Activated T-cell treated with anti-CD3 and anti-CD28 coated beads, Interleukin-2, amount 50 U/mL, for 72 hours (primary cell): ENCODE measurements at regions not wholly inside any gene's neighbourhood (a gene's known extent, or its start where the extent isn't known, plus 50 kb on each side); places are given as distances from the start of the nearest gene placed in this dataset.
"Not testable (repeated sequence)": the region's sequence is repeated elsewhere in the genome, so short reads cannot be mapped to it uniquely, and the experiment has no call there.

Experiments
- ATAC-seq, 2 donors: fragments of 150-1000 bp; cut with Tn5 transposase; replicated peaks in 1 of 2; 2 replicates each; pipeline ENCODE4 v1.10.0; 2021; ENCODE audit warnings: moderate library complexity in 2 of 2, mild to moderate bottlenecking in 1 of 2
- DNase-seq, 2 donors: peaks; one replicate each; pipeline ENCODE4 v3.0.0; 2021 to 2022; ENCODE audit warnings: mixed read lengths in 1 of 2
- H3K27ac Mint-ChIP-seq: one replicate; pipeline ENCODE4 v1.8.0; 2022; ENCODE audit warnings: mild to moderate bottlenecking, moderate library complexity, mixed read lengths
- H3K27me3 Mint-ChIP-seq: one replicate; pipeline ENCODE4 v1.8.0; 2022; ENCODE audit warnings: low read depth, mixed read lengths
- H3K36me3 Mint-ChIP-seq, 2 donors: one replicate each; pipeline ENCODE4 v1.8.0; 2022; ENCODE audit warnings: mixed read lengths in 2 of 2, mild to moderate bottlenecking in 1 of 2; ENCODE audit not compliant: insufficient read depth in 2 of 2
- H3K4me1 Mint-ChIP-seq: one replicate; pipeline ENCODE4 v1.8.0; 2022; ENCODE audit warnings: low read depth, mixed read lengths
- H3K4me3 Mint-ChIP-seq, 2 donors: one replicate each; pipeline ENCODE4 v1.8.0; 2022; ENCODE audit warnings: mild to moderate bottlenecking in 2 of 2, mixed read lengths in 2 of 2, moderate library complexity in 2 of 2
- H3K9me3 Mint-ChIP-seq, 2 donors: one replicate each; pipeline ENCODE4 v1.8.0; 2022; ENCODE audit warnings: mixed read lengths in 2 of 2

DNA sequence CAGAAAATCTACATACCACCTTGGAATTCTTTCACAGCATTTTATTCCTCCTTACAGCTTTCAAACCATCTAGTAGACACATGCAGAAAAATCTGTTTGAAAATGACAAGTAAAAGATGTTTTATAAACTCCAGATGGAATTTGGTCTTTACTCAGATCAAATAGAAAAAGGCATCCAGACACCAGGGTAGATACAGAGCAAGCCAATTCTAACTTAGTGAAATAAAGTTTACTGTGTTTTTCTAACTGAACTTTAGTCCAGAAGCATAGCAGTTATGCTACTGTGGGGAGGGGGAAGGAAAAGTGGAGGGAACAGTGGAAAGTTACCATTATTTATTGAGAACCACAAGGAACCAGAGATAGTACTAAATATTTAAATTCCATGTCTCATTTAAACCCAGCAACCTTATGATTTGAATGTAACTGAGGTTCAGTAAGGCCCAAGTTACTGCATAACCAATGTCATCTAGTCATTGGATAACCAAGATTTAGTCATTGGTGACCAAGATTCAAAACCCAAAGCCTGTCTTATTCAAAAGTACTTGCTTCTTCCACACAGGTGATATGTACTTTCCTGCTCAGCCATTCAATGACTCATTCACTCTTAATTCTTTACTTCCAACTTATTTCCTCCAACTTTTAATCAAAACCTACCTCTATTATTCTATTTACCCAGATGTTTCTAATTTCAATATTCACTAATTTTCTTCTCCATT lies 57.7 kb downstream of the RAD51AP2 start:
- no peak overlapping the region for H3K27ac Mint-ChIP-seq
- no peak overlapping the region for H3K4me3 Mint-ChIP-seq
- H3K27me3 Mint-ChIP-seq = no peaks in the 10 kb centered on the region
- no peaks in the 10 kb centered on the region for H3K36me3 Mint-ChIP-seq
- DNase-seq = no peak
- H3K4me1 Mint-ChIP-seq = no peaks in the 10 kb centered on the region
- H3K9me3 Mint-ChIP-seq = peaks cover 5 to 8% of the 10 kb centered on the region in 2 donors
- ATAC-seq = no peak

DNA sequence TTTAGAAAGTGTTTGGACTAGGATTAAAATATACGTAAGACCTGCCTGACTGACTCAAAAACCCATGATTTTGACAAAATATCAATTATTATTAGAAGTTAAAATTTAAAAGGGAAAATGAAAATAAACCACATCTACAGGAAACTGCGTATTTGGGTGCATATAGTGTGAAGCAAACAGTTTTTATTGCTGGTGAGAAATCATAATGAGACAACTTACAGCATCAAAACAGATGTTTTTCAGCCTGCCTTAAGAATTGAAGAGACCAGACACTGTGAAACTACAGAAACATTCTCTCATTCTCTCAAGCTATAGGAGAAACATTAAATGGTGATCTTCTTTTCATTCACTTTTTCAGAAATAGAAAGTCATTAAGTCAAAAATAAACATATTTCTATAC lies 62.9 kb downstream of the RAD51AP2 start:
- no peak for ATAC-seq
- H3K36me3 Mint-ChIP-seq = no peaks in the 10 kb centered on the region
- no peak for DNase-seq

DNA sequence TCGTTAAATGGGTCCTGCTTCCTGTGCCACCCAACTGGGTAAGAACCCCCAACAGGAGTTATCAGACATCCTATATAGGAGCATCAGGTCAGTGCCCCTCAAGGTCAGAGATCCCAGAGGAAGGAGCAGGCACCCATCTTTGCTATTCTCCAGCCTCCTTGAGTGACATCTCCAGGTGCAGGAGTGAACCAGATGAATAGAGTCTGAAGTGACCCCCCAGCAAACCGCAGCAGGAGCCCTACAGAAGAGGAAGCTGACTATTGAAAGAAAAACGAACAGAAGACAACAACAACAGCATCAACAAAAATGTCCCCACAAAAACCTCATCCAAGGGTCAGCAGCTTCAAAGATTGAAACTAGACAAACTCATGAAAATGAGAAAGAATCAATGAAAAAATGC lies 72.0 kb downstream of the RAD51AP2 start:
- H3K4me1 Mint-ChIP-seq, ATAC-seq, H3K27ac Mint-ChIP-seq, H3K4me3 Mint-ChIP-seq, DNase-seq, H3K36me3 Mint-ChIP-seq, H3K27me3 Mint-ChIP-seq: not testable (repeated sequence)
- H3K9me3 Mint-ChIP-seq = peaks cover 6 to 12% of the 10 kb centered on the region in 2 donors

More for the DNA sequence above, 62.9 kb downstream of the RAD51AP2 start:
- H3K4me3 Mint-ChIP-seq = no peak overlapping the region
- H3K9me3 Mint-ChIP-seq = peaks cover 3 to 5% of the 10 kb centered on the region in 2 donors
- no peaks in the 10 kb centered on the region for H3K4me1 Mint-ChIP-seq
- H3K27ac Mint-ChIP-seq = no peak overlapping the region
- H3K27me3 Mint-ChIP-seq = no peaks in the 10 kb centered on the region

DNA sequence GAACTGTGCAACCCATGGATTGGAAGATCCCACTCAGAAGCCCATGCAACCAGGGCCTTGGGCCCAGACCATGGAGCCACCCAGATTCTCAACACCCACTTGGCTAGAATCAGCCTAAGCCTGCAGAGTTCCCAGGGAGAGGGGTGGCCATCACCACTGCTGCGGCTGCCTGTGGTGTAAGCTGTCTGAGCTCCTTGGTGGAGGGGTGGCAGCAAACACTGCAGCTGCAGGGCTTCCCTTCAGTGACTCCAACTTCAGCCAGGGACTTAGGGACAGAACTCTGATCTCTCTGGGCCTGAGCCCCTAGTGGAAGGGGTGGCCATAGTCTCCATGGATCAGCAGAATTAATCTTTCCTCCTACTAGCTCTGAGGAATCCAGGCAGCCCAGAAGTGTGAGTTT lies 72.5 kb downstream of the RAD51AP2 start:
- H3K27me3 Mint-ChIP-seq = no peaks in the 10 kb centered on the region
- no peak overlapping the region for H3K27ac Mint-ChIP-seq
- ATAC-seq (no peak), DNase-seq (no peak)
- H3K4me3 Mint-ChIP-seq = no peak overlapping the region
- no peaks in the 10 kb centered on the region for H3K4me1 Mint-ChIP-seq
- H3K9me3 Mint-ChIP-seq = peaks cover 6 to 12% of the 10 kb centered on the region in 2 donors
- H3K36me3 Mint-ChIP-seq = no peaks in the 10 kb centered on the region

DNA sequence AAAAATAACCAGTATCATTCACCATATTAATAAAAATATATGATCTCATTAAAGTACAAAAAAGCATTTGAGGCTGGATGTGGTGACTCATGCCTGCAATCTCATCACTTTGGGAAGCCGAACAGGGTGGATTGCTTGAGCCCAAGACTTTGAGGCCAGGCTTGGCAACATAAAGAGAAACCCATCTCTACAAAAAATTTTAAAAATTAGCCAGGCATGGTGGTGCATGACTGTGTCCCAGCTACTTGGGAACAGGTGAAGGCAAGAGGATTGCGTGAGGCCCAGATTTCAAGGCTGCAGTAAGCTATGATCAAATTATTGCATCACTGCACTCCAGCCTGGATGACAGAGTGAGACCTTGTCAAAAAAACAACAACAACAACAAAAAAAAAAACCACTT lies 75.9 kb downstream of the RAD51AP2 start:
- peaks cover 4% of the 10 kb centered on the region in 2 donors for H3K9me3 Mint-ChIP-seq
- ATAC-seq (no peak), DNase-seq (no peak)
- no peaks in the 10 kb centered on the region for H3K36me3 Mint-ChIP-seq
- H3K27me3 Mint-ChIP-seq = no peaks in the 10 kb centered on the region
- no peaks in the 10 kb centered on the region for H3K4me1 Mint-ChIP-seq
- no peak overlapping the region for H3K4me3 Mint-ChIP-seq
- H3K27ac Mint-ChIP-seq = no peak overlapping the region

DNA sequence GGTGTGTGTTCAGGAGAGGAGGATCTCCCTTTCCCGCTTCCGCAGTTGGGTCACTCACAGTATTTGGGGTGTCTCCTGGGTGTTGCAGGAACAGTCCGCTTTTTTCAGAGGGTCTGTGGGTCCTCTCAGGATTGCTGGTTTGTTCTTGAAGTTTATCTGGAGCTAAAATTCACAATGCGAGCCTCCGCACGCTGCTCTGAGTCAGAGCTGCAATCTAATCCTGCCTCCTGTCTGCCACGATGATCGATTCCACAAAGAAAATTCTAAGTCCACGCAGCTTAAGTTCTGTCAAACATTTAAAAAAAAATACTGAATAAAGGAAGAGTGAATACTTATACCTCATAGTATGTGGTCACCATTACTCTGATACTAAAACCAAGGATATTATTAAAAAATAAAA lies 76.5 kb downstream of the RAD51AP2 start:
- no peaks in the 10 kb centered on the region for H3K36me3 Mint-ChIP-seq

DNA sequence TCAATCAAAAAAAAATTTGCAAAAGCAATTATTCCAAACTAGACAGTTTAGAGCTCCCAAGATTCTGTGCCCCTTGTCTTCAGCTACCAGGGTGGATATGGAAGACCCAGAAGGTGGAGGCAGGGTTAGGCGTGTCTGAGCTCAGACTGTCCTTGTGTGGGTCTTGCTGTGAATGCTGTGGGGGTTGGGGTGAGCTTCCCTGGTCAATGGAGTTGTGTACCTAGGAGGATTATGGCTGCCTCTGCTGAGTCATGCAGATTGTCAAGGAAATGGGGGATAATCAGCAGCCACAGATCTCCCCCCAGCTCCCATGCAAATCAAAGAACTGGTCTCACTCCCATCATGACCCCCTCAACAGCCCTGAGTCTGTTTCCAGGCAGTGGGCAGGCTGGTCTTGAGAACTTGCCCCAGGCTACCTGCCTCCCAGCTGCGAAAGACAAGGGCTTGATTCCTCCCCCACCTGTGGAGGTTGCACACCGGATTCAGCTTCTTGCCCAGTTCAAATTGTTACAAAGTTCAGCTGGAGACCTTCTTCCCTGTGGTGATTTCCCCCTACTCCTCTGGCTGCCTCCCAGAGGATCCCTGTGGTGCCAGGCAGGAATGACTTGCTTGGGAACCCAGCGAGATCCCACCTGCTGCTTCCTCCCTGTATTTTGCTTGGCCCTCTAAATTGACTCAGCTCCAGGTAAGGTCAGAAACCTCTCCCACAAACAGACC lies 77.0 kb downstream of the RAD51AP2 start:
- no peak for DNase-seq
- Mint-ChIP-seq H3K36me3 (no peaks in the 10 kb centered on the region), H3K4me3 (no peak overlapping the region), H3K9me3 (peaks cover 0 to 3% of the 10 kb centered on the region in 2 donors), H3K4me1 (no peaks in the 10 kb centered on the region), H3K27ac (no peak overlapping the region), H3K27me3 (no peaks in the 10 kb centered on the region)
- ATAC-seq = no peak

More for the DNA sequence above, 76.5 kb downstream of the RAD51AP2 start:
- Mint-ChIP-seq H3K4me3 (no peak overlapping the region), H3K27me3 (no peaks in the 10 kb centered on the region), H3K9me3 (peaks cover 4% of the 10 kb centered on the region in 2 donors), H3K4me1 (no peaks in the 10 kb centered on the region), H3K27ac (no peak overlapping the region)
- DNase-seq (no peak), ATAC-seq (no peak)

DNA sequence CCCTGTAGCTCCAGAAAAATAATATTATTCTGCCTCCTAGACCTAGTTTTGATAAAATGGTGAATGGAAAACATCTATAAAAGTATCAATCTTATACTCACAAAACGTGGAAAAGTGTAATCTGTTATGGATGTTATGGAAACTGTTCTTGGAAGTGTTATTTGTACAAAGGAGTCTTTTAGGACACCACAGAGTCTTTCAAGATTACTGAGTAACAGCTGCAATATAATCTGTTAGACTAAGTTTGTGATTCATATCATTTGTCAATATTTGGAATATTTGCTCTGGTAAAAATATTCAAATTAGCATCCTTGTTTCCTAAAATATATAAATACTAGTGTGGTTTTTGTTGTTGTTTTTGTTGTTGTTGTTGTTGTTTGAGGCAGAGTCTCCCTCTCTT lies 87.9 kb downstream of the RAD51AP2 start:
- H3K4me1 Mint-ChIP-seq = no peaks in the 10 kb centered on the region
- no peak overlapping the region for H3K4me3 Mint-ChIP-seq
- peaks cover 0 to 7% of the 10 kb centered on the region in 2 donors for H3K9me3 Mint-ChIP-seq
- H3K36me3 Mint-ChIP-seq = no peaks in the 10 kb centered on the region
- DNase-seq (no peak), ATAC-seq (no peak)
- H3K27me3 Mint-ChIP-seq = no peaks in the 10 kb centered on the region
- no peak overlapping the region for H3K27ac Mint-ChIP-seq

DNA sequence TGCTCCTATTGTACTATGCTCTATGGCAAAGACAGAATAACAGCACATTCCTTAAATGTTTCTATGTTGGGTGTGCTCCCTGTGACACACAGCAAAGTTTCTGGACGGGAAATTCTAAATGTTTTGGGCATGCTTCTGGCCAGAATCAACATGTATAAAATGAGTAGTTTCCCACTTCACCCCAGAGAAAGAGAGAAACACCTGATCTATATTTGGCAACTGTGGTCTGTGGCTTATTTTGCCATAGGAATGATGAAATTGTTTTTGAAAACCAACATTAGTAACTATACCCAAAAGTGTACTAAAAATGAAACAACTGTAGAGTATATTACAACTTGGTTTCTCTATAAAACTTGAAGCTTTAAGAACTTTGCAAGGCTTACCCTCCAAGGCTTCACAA lies 89.1 kb downstream of the RAD51AP2 start:
- H3K4me1 Mint-ChIP-seq = no peaks in the 10 kb centered on the region

DNA sequence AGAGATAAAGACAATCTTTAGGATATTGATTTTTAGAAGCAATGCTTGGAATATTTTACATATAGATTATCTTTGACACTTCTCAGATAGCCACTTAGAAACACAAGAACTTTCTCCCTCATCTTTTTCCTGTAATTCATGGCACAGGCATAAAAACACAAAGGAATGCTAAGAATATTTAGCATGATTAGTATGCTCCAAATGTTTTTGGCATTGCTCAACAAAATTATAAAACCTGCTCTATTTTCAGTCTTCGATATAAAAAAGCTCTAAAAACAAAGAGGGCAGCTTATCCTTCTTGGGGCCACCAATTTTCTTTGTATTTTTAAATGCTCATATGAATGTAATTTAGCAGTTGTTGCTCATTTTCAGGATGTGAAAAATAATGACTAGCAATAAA lies 90.8 kb downstream of the RAD51AP2 start:
- Mint-ChIP-seq H3K9me3 (peaks cover 0 to 6% of the 10 kb centered on the region in 2 donors), H3K36me3 (no peaks in the 10 kb centered on the region), H3K4me3 (no peak overlapping the region), H3K27ac (no peak overlapping the region), H3K4me1 (no peaks in the 10 kb centered on the region), H3K27me3 (no peaks in the 10 kb centered on the region)
- ATAC-seq = no peak
- no peak for DNase-seq

More for the DNA sequence above, 89.1 kb downstream of the RAD51AP2 start:
- Mint-ChIP-seq H3K4me3 (no peak overlapping the region), H3K36me3 (no peaks in the 10 kb centered on the region), H3K9me3 (peaks cover 0 to 7% of the 10 kb centered on the region in 2 donors), H3K27me3 (no peaks in the 10 kb centered on the region), H3K27ac (no peak overlapping the region)
- DNase-seq (no peak), ATAC-seq (no peak)

DNA sequence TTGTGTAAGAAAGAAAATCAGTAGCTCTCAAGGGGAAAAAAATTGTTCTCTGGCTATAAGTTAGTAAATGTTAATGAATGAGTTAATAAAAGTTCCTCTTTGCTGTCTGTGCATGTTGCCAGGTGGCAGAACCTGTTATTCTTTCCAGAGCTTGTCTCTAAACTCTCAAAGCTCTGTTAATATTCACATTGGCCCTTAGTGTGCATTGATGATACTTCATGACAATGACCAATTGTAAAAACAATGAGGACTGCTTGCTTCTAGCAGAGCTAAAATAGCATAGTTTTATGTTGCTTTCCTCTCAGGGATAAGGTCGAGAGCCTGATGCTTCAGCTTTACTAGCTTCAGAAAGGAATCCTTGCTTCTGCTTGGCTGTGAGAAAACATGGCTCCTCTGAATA lies 91.5 kb downstream of the RAD51AP2 start:
- Mint-ChIP-seq H3K27ac (no peak overlapping the region), H3K9me3 (peaks cover 0 to 6% of the 10 kb centered on the region in 2 donors), H3K4me3 (no peak overlapping the region), H3K36me3 (no peaks in the 10 kb centered on the region), H3K4me1 (no peaks in the 10 kb centered on the region), H3K27me3 (no peaks in the 10 kb centered on the region)
- no peak for ATAC-seq
- no peak for DNase-seq

DNA sequence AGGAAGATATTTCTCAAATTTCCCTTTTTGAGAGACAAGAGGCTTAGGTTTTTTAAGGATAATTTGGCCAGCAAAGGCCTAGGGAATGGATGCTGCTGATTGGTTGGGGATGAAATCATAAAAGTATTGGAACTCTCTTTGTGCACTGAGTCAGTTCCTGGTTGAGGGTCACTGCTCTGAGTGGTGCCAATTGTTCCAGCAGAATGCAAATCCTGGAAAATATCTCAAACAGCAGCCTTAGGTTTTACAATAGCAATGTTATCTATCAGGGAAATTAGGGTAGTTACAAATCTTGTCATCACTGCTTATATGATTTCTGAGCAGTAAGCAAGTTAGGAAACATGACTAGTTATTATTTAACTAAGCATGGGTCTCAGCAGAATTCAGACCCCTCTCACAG lies 96.2 kb downstream of the RAD51AP2 start:
- Mint-ChIP-seq H3K4me1 (no peaks in the 10 kb centered on the region), H3K4me3 (no peak overlapping the region), H3K27ac (no peak overlapping the region), H3K9me3 (peaks cover 0 to 4% of the 10 kb centered on the region in 2 donors), H3K36me3 (no peaks in the 10 kb centered on the region), H3K27me3 (no peaks in the 10 kb centered on the region)
- DNase-seq (no peak), ATAC-seq (no peak)

DNA sequence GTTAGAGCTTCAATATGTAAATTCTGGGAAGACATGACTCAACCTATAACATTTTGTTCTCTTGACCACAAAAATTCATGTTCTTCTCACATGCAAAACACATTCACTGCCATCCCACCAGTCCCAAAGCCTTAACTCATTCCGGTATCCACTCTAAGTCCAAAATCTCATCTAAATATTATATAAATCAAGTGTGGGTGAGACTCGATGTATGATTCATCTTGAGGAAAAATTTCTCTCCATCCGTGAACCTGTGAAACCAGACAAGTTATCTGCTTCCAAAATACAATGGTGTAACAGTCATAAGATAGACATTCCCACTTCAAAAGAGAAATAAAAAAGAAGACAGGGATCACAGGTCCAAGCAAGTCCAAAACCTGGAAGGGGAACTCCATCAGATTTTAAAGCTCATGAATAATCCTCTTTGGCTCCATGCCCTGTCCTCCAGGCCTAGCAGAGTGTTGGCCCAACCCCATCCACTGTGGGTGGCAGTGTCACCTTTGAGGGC lies 101.3 kb downstream of the RAD51AP2 start:
- Mint-ChIP-seq H3K4me1 (no peaks in the 10 kb centered on the region), H3K4me3 (no peak overlapping the region), H3K27ac (no peak overlapping the region), H3K36me3 (no peaks in the 10 kb centered on the region), H3K27me3 (no peaks in the 10 kb centered on the region), H3K9me3 (peaks cover 3% of the 10 kb centered on the region in 2 donors)
- ATAC-seq = no peak
- no peak for DNase-seq
